Tibial artery (tissue), 4 donors: ENCODE measurements at regions not wholly inside any gene's neighbourhood (a gene's known extent, or its start where the extent isn't known, plus 50 kb on each side); places are given as distances from the start of the nearest gene placed in this dataset.
"Not testable (repeated sequence)": the region's sequence is repeated elsewhere in the genome, so short reads cannot be mapped to it uniquely, and the experiment has no call there.

ENCODE experiments used
- DNase-seq, 2 donors: peaks; one replicate each; pipeline ENCODE4 v3.0.0-alpha.2; 2019
- H3K27ac ChIP-seq, 2 donors: fragments of 200-600 bp; sonication (generic) in 1 of 2; 1 replicate in 1 of 2; 2 replicates in 1 of 2; pipeline ENCODE4 v1.5.1; 2018 to 2019; ENCODE audit warnings: mild to moderate bottlenecking in 1 of 2
- H3K27me3 ChIP-seq, 2 donors: fragments of 200-600 bp; sonication (generic) in 1 of 2; one replicate each; pipeline versions ENCODE4 v1.5.1 to v1.6.0; 2016 to 2019
- H3K36me3 ChIP-seq, 3 donors: fragments of 200-600 bp; sonication (generic) in 2 of 3; one replicate each; pipeline ENCODE4 v1.5.1; 2016 to 2019; ENCODE audit warnings: mild to moderate bottlenecking in 2 of 3
- H3K4me1 ChIP-seq, 4 donors: fragments of 200-600 bp; sonication (generic) in 2 of 4; 1 replicate in 3 of 4; 2 replicates in 1 of 4; pipeline ENCODE4 v1.5.1; 2016 to 2019
- H3K4me3 ChIP-seq, 2 donors: fragments of 200-600 bp; sonication (generic) in 1 of 2; 1 replicate in 1 of 2; 2 replicates in 1 of 2; pipeline ENCODE4 v1.5.1; 2018 to 2019; ENCODE audit warnings: mild to moderate bottlenecking in 2 of 2
- H3K9me3 ChIP-seq, 3 donors: fragments of 200-600 bp; sonication (generic) in 1 of 3; one replicate each; pipeline ENCODE4 v1.5.1; 2016 to 2019
- intact Hi-C: fragments of 100-400 bp; cut with DNase I; formaldehyde crosslinking; loops from one replicate; pipeline ENCODE4 v1.15.0; 2023; ENCODE audit warnings: low total_unique reads
- TF ChIP-seq, protein P1 (sequence below), 2 experiments: fragments of 200-600 bp in 1 of 2; fragments of 450-650 bp in 1 of 2; IDR thresholded peaks; one replicate each; pipeline ENCODE4 v1.5.1; 2017 to 2019; ENCODE audit warnings: antibody characterized with exemption in 2 of 2, mild to moderate bottlenecking in 1 of 2, moderate library complexity in 1 of 2

DNA sequence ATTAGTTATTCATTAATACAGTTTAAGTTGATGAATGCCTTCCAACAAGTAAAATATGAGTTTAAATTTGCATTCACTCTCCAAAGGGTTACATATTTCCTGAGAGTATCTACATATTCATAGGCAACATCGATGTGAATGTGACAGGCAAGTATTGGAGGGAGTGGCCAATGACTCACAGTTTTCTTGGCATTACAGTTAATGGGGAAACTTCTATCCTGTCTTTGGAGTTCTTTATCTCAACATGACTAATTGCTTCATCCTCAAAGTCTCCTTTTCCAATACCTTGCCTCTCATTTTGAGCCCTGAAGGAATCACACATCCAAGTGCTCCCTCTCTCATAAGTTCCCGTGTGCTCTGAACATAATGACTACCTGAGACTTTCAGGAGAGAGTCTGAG, 439.7 kb upstream of the FRG2C start:
- H3K36me3 ChIP-seq, result no peaks in the 10 kb centered on the region
- H3K4me3 ChIP-seq, result no peak overlapping the region
- no peak for DNase-seq
- no peaks in the 10 kb centered on the region for H3K27me3 ChIP-seq
- no peaks in the 10 kb centered on the region for H3K9me3 ChIP-seq
- no peak overlapping the region for H3K27ac ChIP-seq
- TF ChIP-seq, protein P1, sequence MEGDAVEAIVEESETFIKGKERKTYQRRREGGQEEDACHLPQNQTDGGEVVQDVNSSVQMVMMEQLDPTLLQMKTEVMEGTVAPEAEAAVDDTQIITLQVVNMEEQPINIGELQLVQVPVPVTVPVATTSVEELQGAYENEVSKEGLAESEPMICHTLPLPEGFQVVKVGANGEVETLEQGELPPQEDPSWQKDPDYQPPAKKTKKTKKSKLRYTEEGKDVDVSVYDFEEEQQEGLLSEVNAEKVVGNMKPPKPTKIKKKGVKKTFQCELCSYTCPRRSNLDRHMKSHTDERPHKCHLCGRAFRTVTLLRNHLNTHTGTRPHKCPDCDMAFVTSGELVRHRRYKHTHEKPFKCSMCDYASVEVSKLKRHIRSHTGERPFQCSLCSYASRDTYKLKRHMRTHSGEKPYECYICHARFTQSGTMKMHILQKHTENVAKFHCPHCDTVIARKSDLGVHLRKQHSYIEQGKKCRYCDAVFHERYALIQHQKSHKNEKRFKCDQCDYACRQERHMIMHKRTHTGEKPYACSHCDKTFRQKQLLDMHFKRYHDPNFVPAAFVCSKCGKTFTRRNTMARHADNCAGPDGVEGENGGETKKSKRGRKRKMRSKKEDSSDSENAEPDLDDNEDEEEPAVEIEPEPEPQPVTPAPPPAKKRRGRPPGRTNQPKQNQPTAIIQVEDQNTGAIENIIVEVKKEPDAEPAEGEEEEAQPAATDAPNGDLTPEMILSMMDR (IDR thresholded peaks at IDR 0.05), result no peak
- no peaks in the 10 kb centered on the region for H3K4me1 ChIP-seq
- intact Hi-C loops, result no loop called here

DNA sequence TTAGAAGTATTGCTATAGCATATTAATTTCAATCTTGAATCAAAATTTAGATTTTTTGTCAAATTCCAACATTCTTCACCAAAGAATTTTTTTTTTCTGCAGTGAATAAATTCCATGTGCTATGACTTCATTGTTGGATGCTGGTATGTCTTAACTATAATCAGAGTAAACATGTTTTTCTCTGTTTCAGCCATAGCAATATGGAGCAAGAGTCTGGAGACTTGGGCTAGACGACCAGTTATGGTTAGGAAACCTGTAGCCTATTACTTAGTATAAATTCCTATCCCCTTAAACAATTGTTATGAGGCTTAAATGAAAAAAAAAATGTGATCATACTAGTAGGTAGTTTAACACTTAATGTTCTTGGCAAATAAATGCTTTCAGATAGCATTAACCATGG, 431.9 kb upstream of the FRG2C start:
- DNase-seq, result no peak
- TF ChIP-seq, protein P1 (IDR thresholded peaks at IDR 0.05), result no peak

DNA sequence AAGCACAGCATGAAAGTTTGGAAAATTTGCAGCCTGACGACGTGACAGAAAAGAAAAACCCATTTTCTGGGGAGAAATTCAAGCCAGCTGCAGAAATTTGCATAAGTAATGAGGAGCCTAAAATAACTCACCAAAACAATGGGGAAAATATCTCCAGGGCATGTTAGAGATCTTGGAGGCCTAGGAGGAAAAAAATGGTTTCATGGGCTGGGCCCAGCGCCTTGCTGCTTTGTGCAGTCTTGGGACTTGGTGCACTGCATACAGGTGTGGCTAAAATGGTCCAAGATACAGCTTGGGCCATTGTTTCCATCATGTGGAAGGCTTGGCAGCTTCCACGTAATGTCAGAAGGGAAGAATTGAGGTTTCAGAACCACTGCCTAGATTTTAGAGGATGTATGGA, 428.5 kb upstream of the FRG2C start:
- intact Hi-C loops, result no loop called here
- DNase-seq, result no peak
- no peak overlapping the region for H3K27ac ChIP-seq

More for the DNA sequence above, 431.9 kb upstream of the FRG2C start:
- H3K27me3 ChIP-seq, result no peaks in the 10 kb centered on the region
- no peak overlapping the region for H3K27ac ChIP-seq
- H3K36me3 ChIP-seq, result no peaks in the 10 kb centered on the region
- H3K4me1 ChIP-seq, result no peaks in the 10 kb centered on the region
- no peak overlapping the region for H3K4me3 ChIP-seq
- H3K9me3 ChIP-seq, result no peaks in the 10 kb centered on the region
- intact Hi-C loops, result no loop called here

DNA sequence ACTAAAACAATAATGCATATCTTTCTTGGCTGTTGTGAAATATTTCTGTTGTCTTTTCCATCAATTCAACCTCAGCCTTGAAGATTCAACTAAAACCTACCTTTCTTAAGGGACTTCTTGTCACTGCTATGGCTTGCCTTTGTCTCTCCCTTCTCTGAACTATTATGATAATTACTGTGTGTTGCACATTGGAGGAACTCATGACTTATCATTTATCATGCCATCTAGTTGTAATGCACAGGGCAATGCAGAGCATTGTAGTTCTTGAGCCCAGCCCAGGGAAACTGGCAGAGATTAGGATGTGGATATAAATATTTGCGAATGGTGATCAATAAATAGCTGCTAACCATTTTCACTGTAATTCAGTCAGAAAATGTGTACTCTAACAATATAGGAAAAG, 427.1 kb upstream of the FRG2C start:
- H3K4me1 ChIP-seq, result no peaks in the 10 kb centered on the region
- TF ChIP-seq, protein P1 (IDR thresholded peaks at IDR 0.05), result no peak
- no peaks in the 10 kb centered on the region for H3K36me3 ChIP-seq
- no peaks in the 10 kb centered on the region for H3K27me3 ChIP-seq
- no peak overlapping the region for H3K4me3 ChIP-seq
- no peaks in the 10 kb centered on the region for H3K9me3 ChIP-seq
- intact Hi-C loops, result no loop called here
- H3K27ac ChIP-seq, result no peak overlapping the region
- no peak for DNase-seq

More for the DNA sequence above, 428.5 kb upstream of the FRG2C start:
- H3K27me3 ChIP-seq, result no peaks in the 10 kb centered on the region
- H3K4me3 ChIP-seq, result no peak overlapping the region
- H3K9me3 ChIP-seq, result no peaks in the 10 kb centered on the region
- no peaks in the 10 kb centered on the region for H3K36me3 ChIP-seq
- no peaks in the 10 kb centered on the region for H3K4me1 ChIP-seq
- TF ChIP-seq, protein P1 (IDR thresholded peaks at IDR 0.05), result no peak

DNA sequence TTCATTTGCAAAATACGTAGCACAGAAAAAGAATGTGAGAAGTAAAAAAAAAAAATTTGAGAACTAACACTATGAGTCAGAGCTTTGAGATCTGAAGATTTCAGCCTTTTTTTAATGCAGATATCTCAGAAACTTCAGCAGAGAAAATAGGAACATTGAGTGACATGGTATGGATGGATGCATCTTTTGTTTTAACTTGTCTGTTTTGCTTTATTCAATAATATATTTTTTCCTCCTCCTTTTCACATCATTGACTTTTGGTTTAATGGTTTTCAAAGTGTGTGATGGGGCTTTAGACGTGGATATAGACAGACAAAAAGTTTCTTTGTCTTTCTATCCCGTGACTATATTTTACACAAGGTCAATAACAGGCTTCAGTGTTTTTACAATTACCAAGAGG, 426.7 kb upstream of the FRG2C start:
- DNase-seq, result no peak
- no peak overlapping the region for H3K27ac ChIP-seq
- no peak overlapping the region for H3K4me3 ChIP-seq
- H3K9me3 ChIP-seq, result no peaks in the 10 kb centered on the region
- no peaks in the 10 kb centered on the region for H3K4me1 ChIP-seq
- no peaks in the 10 kb centered on the region for H3K27me3 ChIP-seq
- TF ChIP-seq, protein P1 (IDR thresholded peaks at IDR 0.05), result no peak
- intact Hi-C loops, result no loop called here
- H3K36me3 ChIP-seq, result no peaks in the 10 kb centered on the region

DNA sequence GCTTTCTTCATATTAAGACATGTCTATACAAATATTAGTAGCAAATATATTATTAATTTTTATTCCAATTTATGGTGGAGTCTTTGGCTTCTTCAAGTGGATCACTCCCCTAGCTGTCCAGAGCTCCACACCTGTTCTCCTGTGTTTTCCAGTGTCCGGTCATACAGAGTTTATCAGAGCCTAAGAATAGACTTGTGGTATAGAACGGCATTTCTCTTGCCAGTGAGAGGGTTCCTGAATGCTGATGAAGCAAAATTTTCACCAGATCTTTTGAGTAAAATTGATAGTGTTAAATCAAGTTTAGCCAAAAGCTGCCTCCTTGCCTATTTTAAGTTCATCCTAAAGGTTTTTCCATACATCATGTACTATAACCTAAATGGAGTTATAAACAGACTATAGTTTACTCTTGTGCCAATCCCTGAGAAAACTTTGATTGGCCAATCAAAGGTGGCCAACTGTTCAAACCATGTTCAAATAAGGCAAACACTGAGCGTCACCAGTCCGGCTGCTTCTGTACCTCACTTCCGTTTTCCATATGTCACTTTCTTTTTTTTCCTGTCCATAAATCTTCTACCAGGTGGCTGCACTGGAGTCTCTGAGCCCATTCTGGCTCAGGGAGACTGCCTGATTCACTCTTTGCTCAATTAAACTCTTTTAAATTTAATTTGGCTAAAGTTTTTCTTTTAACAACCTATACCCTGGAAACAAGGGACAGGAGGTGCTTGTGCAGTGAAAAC, 422.7 kb upstream of the FRG2C start:
- H3K4me1 ChIP-seq, intact Hi-C loops, H3K9me3 ChIP-seq, H3K27me3 ChIP-seq, H3K4me3 ChIP-seq, H3K27ac ChIP-seq, DNase-seq, H3K36me3 ChIP-seq: not testable (repeated sequence)
